Smooth muscle cell (in vitro differentiated cells): ENCODE measurements at regions not wholly inside any gene's neighbourhood (a gene's known extent, or its start where the extent isn't known, plus 50 kb on each side); places are given as distances from the start of the nearest gene placed in this dataset.

ENCODE experiments used
- DNase-seq: peaks from one replicate; lab custom pipeline; 2025; ENCODE audit not compliant: unreplicated experiment; lab: John Stamatoyannopoulos, UW
- H2AFZ ChIP-seq: fragments of 200-600 bp; sonication (generic); 2 replicates; pipeline ENCODE4 v1.6.0; 2016; ENCODE audit warnings: antibody characterized with exemption, low read depth, mild to moderate bottlenecking
- H3F3A ChIP-seq: fragments of 200-600 bp; sonication (generic); 2 replicates; pipeline ENCODE4 v1.6.0; 2017; ENCODE audit warnings: antibody characterized with exemption, low read depth
- H3K27ac ChIP-seq: fragments of 200-600 bp; sonication (generic); 2 replicates; pipeline ENCODE4 v1.5.1; 2016; ENCODE audit warnings: low read depth, mild to moderate bottlenecking
- H3K27me3 ChIP-seq: fragments of 200-600 bp; sonication (generic); 2 replicates; pipeline ENCODE4 v1.6.1; 2016; ENCODE audit warnings: low read depth, mild to moderate bottlenecking
- H3K36me3 ChIP-seq: fragments of 200-600 bp; sonication (generic); 2 replicates; pipeline ENCODE4 v1.5.1; 2016; ENCODE audit warnings: low read depth
- H3K4me1 ChIP-seq: fragments of 200-600 bp; sonication (generic); 2 replicates; pipeline ENCODE4 v1.5.1; 2016; ENCODE audit warnings: low read depth
- H3K4me2 ChIP-seq: fragments of 200-600 bp; sonication (generic); 2 replicates; pipeline ENCODE4 v1.6.0; 2016; ENCODE audit warnings: mild to moderate bottlenecking
- H3K4me3 ChIP-seq: fragments of 200-600 bp; sonication (generic); 2 replicates; pipeline ENCODE4 v1.5.1; 2016; ENCODE audit warnings: mild to moderate bottlenecking
- H3K79me2 ChIP-seq: fragments of 200-600 bp; sonication (generic); 2 replicates; pipeline ENCODE4 v1.6.0; 2016; ENCODE audit warnings: low read depth, mild to moderate bottlenecking
- H3K9ac ChIP-seq: fragments of 200-600 bp; sonication (generic); 2 replicates; pipeline ENCODE4 v1.6.0; 2016; ENCODE audit warnings: low read depth
- H3K9me3 ChIP-seq: fragments of 200-600 bp; sonication (generic); replicated peaks from 2 replicates; pipeline ENCODE4 v1.5.1; 2016; ENCODE audit warnings: low read depth
- H4K20me1 ChIP-seq: fragments of 200-600 bp; sonication (generic); 2 replicates; pipeline ENCODE4 v1.6.0; 2016; ENCODE audit warnings: low read depth
- CTCF ChIP-seq: fragments of 200-600 bp; sonication (generic); IDR thresholded peaks from 2 replicates; pipeline ENCODE4 v1.5.1; 2017; ENCODE audit warnings: borderline replicate concordance, mild to moderate bottlenecking, antibody characterized with exemption; ENCODE audit not compliant: insufficient read depth, poor library complexity, severe bottlenecking
- WGBS: methylation state at CpG from one replicate; pipeline ENCODE4 v1.1.7; 2016; ENCODE audit warnings: low lambda C conversion rate; 5-methylcytosine and 5-hydroxymethylcytosine counted together

DNA sequence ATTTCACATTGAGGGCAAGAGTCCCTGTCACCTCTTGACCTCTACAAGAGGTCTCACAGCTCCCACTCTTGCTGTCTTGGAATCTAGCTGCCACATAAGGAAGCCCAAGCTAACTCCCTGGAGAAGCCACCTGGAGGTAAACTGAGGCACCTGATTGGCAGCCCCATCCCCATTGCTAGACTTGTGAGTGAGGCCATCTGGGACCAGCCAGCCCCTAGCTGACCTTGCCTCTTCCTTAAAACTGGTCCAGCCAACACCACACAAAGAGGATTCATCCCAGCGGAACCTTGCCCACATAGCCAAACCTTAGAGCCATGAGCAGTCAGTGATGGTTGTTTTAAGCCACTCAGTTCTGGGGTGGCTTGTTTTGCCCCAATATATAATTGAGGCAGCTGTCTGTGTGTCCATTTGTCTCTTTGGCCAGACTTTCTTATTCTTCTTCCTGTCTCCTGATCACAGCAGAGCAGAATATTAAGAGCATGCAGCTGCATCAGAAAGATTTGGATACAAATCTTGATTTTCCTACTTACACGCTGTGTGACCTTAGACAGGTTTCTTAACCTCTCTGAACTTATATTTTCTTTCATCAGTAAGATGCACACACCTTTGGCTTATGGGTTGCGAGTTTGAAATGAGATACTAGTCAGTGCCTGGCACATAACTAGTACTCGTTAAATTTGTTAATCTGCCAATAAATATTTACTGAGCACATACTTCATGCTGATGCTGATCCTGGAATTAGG lies 74.3 kb upstream of the TP53I11 start:
- no peak for TF ChIP-seq CTCF

GRCh38 chr11:45025716-45026492 lies 75.2 kb upstream of the TP53I11 start:
- TF ChIP-seq CTCF, result no peak

More for the DNA sequence above, 74.3 kb upstream of the TP53I11 start:
- Histone ChIP-seq H3K9me3 (no peaks in the 10 kb centered on the region), H3K4me2 (no peak overlapping the region), H3K9ac (no peak overlapping the region), H3K36me3 (no peaks in the 10 kb centered on the region), H3K79me2 (no peaks in the 10 kb centered on the region), H3F3A (no peaks in the 10 kb centered on the region), H3K4me1 (no peaks in the 10 kb centered on the region), H4K20me1 (no peaks in the 10 kb centered on the region), H3K27ac (no peak overlapping the region), H3K4me3 (no peak overlapping the region), H2AFZ (no peak overlapping the region), H3K27me3 (peaks cover 4% of the 10 kb centered on the region)
- 92% methylated on average over 4 of the region's 4 CpGs for WGBS
- DNase-seq, result no peak

GRCh38 chr11:45026835-45027234 lies 76.2 kb upstream of the TP53I11 start:
- no peaks in the 10 kb centered on the region for H3F3A ChIP-seq
- no peak overlapping the region for H2AFZ ChIP-seq
- peaks cover 21% of the 10 kb centered on the region for H3K27me3 ChIP-seq
- H3K9ac ChIP-seq, result no peak overlapping the region
- no peak overlapping the region for H3K4me3 ChIP-seq
- DNase-seq, result no peak
- no peaks in the 10 kb centered on the region for H3K79me2 ChIP-seq
- H3K27ac ChIP-seq, result no peak overlapping the region
- no peaks in the 10 kb centered on the region for H3K4me1 ChIP-seq
- H3K9me3 ChIP-seq, result no peaks in the 10 kb centered on the region
- no peak for TF ChIP-seq CTCF
- H3K36me3 ChIP-seq, result no peaks in the 10 kb centered on the region
- no peak overlapping the region for H3K4me2 ChIP-seq
- 94% methylated on average over 6 of the region's 6 CpGs for WGBS
- no peaks in the 10 kb centered on the region for H4K20me1 ChIP-seq

More at GRCh38 chr11:45025716-45026492, 75.2 kb upstream of the TP53I11 start:
- Histone ChIP-seq H3K4me3 (no peak overlapping the region), H3K4me2 (no peak overlapping the region), H3K27me3 (peaks cover 12% of the 10 kb centered on the region), H3K4me1 (no peaks in the 10 kb centered on the region), H4K20me1 (no peaks in the 10 kb centered on the region), H3K9ac (no peak overlapping the region), H2AFZ (no peak overlapping the region), H3K9me3 (no peaks in the 10 kb centered on the region), H3F3A (no peaks in the 10 kb centered on the region), H3K36me3 (no peaks in the 10 kb centered on the region), H3K79me2 (no peaks in the 10 kb centered on the region), H3K27ac (no peak overlapping the region)
- whole genome bisulfite sequencing, result 78% methylated on average over 12 of the region's 12 CpGs
- DNase-seq, result no peak
